Peyer's patch (tissue), 4 donors: ENCODE measurements at regions not wholly inside any gene's neighbourhood (a gene's known extent, or its start where the extent isn't known, plus 50 kb on each side); places are given as distances from the start of the nearest gene placed in this dataset.

Experiments used
- DNase-seq, 3 donors: peaks; one replicate each; pipeline ENCODE4 v3.0.0-alpha.2; 2017 to 2019
- H3K27ac ChIP-seq, 4 donors: fragments of 200-600 bp; sonication (generic); one replicate each; pipeline ENCODE4 v1.5.1; 2016 to 2019
- H3K27me3 ChIP-seq, 2 donors: fragments of 200-600 bp; sonication (generic); one replicate each; pipeline ENCODE4 v1.5.1; 2019
- H3K36me3 ChIP-seq, 3 donors: fragments of 200-600 bp; sonication (generic); one replicate each; pipeline ENCODE4 v1.5.1; 2016 to 2019
- H3K4me1 ChIP-seq, 4 donors: fragments of 200-600 bp; sonication (generic); one replicate each; pipeline ENCODE4 v1.5.1; 2016 to 2019
- H3K4me3 ChIP-seq, 4 donors: fragments of 200-600 bp; sonication (generic); 1 replicate in 3 of 4; 2 replicates in 1 of 4; pipeline ENCODE4 v1.5.1; 2016 to 2019; ENCODE audit warnings: mild to moderate bottlenecking in 1 of 4
- H3K9me3 ChIP-seq, 4 donors: fragments of 200-600 bp; sonication (generic); one replicate each; pipeline ENCODE4 v1.5.1; 2016 to 2019; ENCODE audit warnings: mild to moderate bottlenecking in 1 of 4
- POLR2A ChIP-seq, 2 donors: fragments of 450-650 bp; IDR thresholded peaks; one replicate each; pipeline ENCODE4 v1.5.1; 2017; ENCODE audit warnings: antibody characterized with exemption in 2 of 2, mild to moderate bottlenecking in 2 of 2, moderate library complexity in 2 of 2
- TF ChIP-seq, protein P1 (sequence below), 6 experiments: fragments of 450-650 bp in 4 of 6; fragments of 200-600 bp in 2 of 6; sonication (generic) in 1 of 6; IDR thresholded peaks; one replicate each; pipeline ENCODE4 v1.5.1; 2017 to 2019; ENCODE audit warnings: antibody characterized with exemption in 6 of 6, mild to moderate bottlenecking in 3 of 6, moderate library complexity in 1 of 6

DNA sequence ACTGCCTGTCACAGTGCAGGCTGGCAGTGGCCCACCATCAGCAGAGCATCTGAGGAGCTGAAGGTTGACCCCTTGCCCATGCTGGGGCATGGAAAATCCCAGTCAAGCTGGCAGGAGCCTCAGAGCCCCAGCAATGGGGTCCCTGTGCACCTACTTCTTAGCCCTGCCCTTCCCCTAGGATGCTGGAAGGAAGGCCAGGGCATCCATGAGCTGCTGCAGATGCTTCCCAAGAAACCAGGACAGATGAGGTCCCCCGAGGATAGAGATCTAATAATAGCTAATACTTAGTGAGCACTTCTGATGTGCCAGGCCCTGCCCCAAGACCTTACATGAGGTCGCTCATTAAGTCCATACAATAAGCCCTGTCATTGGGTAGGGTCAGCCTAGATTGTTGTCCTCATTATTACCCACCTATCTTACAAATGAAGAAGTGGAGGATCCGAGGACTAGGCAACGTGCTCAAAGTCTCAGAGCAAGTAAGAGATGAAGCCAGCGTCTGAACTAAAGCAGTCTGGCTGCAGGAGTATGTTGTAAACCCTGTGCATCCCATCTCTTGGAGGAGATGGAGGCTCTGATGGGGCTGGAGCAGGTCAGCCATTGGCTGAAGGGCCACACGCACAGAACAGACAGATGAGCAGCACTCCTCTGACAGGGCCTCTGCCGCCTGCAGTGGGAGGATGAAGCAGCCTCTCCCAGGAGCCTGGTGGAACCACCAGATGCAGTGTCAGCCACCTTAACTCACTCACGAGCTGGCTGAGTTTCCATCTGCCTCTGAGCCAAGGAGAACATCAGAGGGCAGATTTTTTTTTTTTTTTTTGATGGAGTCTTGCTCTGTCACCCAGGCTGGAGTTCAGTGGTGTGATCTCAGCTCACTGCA is 175.4 kb downstream of the WSCD1 start:
- Histone ChIP-seq H3K4me3 (no peak overlapping the region), H3K36me3 (no peaks in the 10 kb centered on the region), H3K4me1 (no peaks in the 10 kb centered on the region), H3K9me3 (no peaks in the 10 kb centered on the region), H3K27me3 (no peaks in the 10 kb centered on the region), H3K27ac (no peak overlapping the region)
- no peak for TF ChIP-seq POLR2A (IDR thresholded peaks at IDR 0.05)
- TF ChIP-seq, protein P1, sequence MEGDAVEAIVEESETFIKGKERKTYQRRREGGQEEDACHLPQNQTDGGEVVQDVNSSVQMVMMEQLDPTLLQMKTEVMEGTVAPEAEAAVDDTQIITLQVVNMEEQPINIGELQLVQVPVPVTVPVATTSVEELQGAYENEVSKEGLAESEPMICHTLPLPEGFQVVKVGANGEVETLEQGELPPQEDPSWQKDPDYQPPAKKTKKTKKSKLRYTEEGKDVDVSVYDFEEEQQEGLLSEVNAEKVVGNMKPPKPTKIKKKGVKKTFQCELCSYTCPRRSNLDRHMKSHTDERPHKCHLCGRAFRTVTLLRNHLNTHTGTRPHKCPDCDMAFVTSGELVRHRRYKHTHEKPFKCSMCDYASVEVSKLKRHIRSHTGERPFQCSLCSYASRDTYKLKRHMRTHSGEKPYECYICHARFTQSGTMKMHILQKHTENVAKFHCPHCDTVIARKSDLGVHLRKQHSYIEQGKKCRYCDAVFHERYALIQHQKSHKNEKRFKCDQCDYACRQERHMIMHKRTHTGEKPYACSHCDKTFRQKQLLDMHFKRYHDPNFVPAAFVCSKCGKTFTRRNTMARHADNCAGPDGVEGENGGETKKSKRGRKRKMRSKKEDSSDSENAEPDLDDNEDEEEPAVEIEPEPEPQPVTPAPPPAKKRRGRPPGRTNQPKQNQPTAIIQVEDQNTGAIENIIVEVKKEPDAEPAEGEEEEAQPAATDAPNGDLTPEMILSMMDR (IDR thresholded peaks at IDR 0.05): no peak
- no peak for DNase-seq

DNA sequence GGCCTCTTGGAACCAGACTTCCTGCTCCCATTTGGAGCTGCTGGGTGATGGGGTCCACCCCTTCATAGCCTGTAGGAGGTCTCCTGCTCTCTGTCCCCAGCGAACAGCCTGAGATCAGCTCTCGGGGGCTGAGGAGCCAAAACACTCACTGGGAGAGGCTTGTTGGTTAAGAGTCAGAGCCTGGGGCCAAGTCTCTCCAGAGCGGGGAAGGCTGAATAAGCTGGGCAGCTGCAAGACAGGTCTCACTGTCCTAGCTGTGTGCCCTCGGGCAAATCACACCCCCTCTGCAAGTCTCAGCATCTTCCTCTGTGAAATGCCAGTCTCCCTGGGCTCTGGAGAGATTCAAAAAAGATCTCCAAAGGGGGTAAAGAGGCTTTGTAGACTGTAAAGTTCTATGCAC is 174.6 kb downstream of the WSCD1 start:
- no peak for DNase-seq
- TF ChIP-seq, protein P1 (IDR thresholded peaks at IDR 0.05): no peak
- no peak for TF ChIP-seq POLR2A (IDR thresholded peaks at IDR 0.05)
- no peak overlapping the region for H3K4me3 ChIP-seq
- H3K36me3 ChIP-seq: no peaks in the 10 kb centered on the region
- no peaks in the 10 kb centered on the region for H3K9me3 ChIP-seq
- H3K27ac ChIP-seq: no peak overlapping the region
- H3K27me3 ChIP-seq: no peaks in the 10 kb centered on the region
- H3K4me1 ChIP-seq: no peaks in the 10 kb centered on the region

DNA sequence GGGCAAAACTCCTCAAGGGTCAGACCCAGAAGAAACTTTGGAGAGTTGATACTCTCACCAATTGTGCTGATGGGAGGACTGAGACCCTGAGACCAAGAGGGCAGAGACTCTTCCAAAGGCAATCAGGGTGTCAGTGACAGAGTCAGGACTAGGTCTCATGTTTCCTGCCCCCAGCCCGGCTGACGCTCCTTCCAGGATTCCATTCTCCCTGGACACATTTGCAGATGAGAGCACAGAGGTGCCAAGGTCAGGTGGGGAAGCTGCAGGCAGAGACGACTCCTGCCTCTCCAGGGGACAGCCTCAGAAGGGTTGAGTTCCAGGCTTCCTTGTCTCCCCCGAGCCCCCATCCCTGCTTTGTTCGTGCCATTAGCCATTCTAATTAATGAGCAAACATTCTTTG is 174.1 kb downstream of the WSCD1 start:
- TF ChIP-seq, protein P1 (IDR thresholded peaks at IDR 0.05): no peak
- TF ChIP-seq POLR2A (IDR thresholded peaks at IDR 0.05): no peak
- H3K27me3 ChIP-seq: no peaks in the 10 kb centered on the region
- DNase-seq: no peak

DNA sequence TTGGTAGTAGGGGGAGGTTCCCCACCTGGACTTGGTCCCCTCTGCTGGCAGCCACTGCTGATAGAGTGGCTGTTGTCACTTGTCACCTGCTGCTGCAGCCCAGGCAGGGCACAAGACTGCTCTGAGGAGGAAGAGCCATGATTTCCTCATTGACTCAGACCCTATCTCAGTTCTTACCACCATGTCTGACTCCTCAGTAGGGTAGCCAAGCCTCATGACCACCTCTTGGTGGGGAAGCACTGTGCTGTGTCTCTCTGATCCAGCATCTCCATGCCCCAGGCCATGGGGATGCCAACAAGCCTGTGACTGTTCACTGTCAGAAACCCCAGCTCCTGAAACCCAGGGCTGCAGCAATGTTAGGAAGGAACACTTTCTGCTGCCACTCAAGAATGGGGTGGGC is 173.0 kb downstream of the WSCD1 start:
- no peaks in the 10 kb centered on the region for H3K27me3 ChIP-seq
- H3K9me3 ChIP-seq: no peaks in the 10 kb centered on the region
- no peak overlapping the region for H3K4me3 ChIP-seq
- no peaks in the 10 kb centered on the region for H3K4me1 ChIP-seq
- no peak for DNase-seq
- H3K27ac ChIP-seq: no peak overlapping the region
- TF ChIP-seq, protein P1 (IDR thresholded peaks at IDR 0.05): no peak
- no peak for TF ChIP-seq POLR2A (IDR thresholded peaks at IDR 0.05)
- no peaks in the 10 kb centered on the region for H3K36me3 ChIP-seq

More for the DNA sequence above, 174.1 kb downstream of the WSCD1 start:
- Histone ChIP-seq H3K4me3 (no peak overlapping the region), H3K4me1 (no peaks in the 10 kb centered on the region), H3K27ac (no peak overlapping the region), H3K9me3 (no peaks in the 10 kb centered on the region), H3K36me3 (no peaks in the 10 kb centered on the region)

DNA sequence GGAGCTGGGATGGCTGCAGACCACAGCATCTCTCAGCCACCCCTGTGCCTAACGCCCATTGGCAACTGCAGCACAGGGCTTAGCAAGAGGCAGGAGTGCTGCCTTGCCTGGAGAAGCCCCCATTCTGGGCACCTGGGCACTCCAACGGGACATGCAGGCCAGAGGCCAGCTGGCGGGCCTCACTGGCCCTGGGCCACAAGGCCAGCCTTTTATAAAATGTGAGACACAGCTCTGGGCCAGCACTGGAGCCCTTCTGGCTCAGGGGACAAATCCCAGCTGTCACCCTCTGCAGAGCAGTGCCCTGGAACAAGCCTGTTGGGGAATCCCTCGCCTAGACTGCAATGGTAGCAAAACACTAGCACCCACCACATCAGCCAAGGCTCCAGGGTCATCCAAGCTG is 171.8 kb downstream of the WSCD1 start:
- Histone ChIP-seq H3K9me3 (no peaks in the 10 kb centered on the region), H3K4me3 (no peak overlapping the region), H3K4me1 (no peaks in the 10 kb centered on the region), H3K36me3 (no peaks in the 10 kb centered on the region), H3K27me3 (no peaks in the 10 kb centered on the region), H3K27ac (no peak overlapping the region)
- no peak for DNase-seq
- TF ChIP-seq, protein P1 (IDR thresholded peaks at IDR 0.05): no peak
- TF ChIP-seq POLR2A (IDR thresholded peaks at IDR 0.05): no peak
